Middle frontal gyrus (tissue), 1 donor: ENCODE measurements at regions not wholly inside any gene's neighbourhood (a gene's known extent, or its start where the extent isn't known, plus 50 kb on each side); places are given as distances from the start of the nearest gene placed in this dataset.
"Not testable (repeated sequence)": the region's sequence is repeated elsewhere in the genome, so short reads cannot be mapped to it uniquely, and the experiment has no call there.

Experiments
- DNase-seq: peaks from one replicate; pipeline ENCODE4 v3.0.0-alpha.2; 2015; ENCODE audit warnings: low spot score; ENCODE audit errors: extremely low spot score

DNA sequence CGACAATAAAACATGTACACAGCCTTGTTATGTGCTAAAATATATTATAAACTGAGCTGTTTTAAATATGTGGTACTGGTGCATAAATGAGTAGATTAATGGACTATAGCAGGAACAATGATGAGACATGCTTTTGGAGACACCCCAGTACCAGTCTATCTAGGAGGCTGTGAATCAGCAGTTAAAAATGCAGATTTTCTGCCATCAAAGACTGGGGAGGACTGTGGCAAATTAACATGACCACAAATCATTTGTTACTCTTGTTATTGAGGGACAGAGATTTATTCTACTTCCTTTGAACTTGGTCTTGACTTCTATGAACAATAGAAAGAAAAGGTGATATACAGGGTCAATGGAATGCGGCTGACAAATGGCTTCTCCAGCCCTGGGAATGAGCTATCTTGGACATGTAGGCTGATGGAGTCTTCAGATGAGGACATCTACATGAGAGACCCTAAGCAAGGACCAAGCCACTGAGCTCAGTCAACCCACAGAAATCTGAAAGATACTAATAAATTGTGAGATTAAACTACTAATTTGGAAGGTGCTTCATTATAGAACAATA lies 551.7 kb upstream of the GJE1 start:
- no peak for DNase-seq

DNA sequence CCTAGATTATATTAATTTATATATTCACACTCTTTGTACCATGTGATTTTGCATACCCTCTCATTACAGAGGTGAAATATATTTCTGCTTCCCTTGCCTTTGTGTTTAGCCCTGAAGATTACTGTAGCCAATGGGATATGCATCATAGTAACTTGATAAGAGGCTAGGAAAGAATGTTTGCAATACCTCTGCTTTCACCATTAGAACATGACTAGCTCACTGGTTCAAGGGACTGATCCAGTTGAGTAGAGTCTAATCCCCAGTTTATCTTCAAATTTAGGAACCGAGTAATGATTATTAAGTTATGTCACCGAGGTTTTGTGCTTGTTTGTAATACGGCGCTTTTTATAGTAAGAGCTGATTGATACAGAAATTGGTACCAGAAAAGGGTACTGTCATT lies 552.6 kb upstream of the GJE1 start:
- no peak for DNase-seq

DNA sequence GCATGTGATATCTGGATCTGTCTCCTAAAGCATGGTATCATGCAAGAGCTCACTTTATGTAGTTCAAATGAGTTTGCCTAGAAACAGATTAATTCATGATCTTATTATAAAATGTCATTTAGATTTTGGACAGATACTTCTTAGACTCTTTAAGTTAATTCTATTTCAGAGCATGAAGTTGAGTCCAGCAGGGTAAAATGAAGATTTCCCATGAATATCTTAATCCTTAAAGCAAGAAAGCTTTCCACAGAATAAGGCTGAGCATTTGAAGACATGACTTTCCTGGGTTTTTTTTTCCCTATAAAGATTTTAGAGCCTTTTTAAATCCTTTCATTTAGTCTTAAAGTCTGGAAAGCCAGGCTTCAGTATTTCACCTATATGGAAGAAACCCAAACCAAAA lies 556.0 kb upstream of the GJE1 start:
- DNase-seq = no peak

DNA sequence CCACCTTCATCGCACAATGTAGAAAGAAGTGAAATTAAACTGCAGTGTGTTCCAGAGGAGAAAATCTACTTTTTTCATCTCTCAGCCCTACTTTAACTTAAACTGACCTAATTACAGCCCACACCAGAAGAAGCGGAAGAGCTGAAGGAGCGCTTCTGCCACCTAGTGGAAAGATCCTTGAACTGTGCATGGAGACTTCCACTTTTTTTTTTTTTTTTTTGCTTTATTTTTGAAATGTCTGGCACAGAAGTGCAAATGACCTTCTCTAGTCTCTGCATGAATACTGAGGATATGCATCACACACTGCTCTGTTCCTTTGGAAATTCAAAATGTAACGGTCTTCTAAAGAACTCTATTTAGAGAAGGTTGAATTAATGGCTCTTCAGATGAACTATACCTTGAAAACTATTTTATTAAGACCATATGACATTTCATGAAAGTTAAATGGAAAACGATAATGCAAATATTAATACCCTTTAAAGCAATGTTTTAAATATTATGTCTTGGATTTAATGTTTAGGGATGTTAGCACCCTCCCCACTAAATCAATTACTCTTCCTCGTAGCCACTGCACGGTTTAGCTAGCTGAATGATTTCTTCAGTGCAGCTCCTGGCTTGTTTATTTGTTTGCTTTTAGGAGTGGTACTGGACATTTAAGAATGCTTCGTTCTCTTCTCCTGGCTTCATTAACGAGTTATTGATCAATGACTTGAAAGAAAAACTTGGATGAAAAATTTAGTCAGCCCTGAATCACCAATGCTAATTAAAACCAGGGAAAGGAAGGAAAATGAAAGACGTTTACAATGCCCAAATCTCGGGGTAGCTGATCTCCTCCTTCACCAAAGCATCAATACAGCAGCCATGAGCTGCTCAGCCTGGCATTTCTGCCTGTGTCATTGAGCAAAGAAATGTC lies 569.6 kb upstream of the GJE1 start:
- peak; percentile 53 for DNase-seq

DNA sequence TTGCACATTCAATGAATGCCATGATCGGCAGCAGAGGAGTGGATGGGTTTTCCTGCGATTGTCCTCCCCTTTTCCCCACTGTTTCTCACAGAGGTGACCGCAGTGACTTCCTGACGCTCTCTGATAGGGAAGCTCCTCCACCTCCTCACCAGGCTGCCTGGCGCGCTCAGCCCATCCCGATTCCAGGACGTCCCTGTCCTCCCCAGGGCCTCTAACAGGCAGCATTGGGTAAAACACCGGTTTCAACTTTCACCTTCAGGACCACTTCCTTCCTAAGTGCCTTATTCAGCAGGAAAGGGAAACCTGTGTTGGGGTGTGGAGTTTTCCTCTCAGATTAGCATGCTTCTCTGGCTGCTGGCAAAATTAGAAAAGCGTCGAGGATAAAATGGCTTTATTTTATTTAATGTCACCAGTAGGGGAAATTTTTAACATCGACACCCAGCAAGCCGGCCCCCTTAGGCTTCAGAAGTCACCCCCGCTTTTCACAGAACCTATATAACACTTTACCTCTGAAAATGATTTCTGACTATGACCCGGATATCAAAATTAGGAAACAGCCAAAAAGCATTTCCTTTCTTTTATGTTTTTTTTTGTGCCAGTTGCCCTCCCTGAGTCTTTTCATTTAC lies 570.4 kb upstream of the GJE1 start:
- DNase-seq = no peak

DNA sequence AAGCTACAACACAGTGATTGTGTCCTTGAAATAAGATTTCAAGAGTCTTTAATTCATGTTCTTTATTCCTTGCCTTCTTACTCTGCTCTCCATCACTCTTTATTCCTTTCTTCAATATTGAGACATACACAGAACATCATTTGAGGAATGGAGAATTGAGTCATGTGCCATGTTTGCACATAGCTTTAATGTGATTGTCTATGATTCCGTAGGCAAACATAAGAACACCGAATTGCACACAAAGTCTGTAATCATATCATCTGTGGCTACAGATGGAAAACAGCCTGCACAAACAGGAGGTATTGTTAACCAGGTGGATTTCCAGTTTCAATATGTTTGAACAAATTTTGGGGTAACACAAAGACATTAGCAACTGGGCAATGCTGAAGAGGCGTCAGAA lies 571.6 kb upstream of the GJE1 start:
- DNase-seq = no peak

DNA sequence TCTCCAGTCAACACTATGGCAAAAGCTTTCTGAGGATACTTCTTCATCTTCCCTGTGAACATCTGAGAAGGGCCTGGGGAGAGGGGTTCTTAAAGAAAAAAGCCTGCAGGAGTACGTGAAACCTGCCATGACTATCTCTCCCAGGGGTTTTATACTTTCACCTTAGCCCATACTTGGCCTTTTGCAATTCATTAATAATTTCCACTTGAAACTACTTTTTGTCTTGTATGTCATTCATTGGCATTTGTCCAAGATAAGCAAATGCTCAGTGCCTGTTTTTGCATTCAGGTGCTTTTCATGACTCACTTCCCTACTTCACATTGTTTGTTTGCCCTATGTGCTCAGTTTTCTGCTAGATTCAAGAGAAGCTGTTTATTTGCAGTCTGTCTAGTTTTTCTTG lies 580.3 kb upstream of the GJE1 start:
- DNase-seq = no peak

DNA sequence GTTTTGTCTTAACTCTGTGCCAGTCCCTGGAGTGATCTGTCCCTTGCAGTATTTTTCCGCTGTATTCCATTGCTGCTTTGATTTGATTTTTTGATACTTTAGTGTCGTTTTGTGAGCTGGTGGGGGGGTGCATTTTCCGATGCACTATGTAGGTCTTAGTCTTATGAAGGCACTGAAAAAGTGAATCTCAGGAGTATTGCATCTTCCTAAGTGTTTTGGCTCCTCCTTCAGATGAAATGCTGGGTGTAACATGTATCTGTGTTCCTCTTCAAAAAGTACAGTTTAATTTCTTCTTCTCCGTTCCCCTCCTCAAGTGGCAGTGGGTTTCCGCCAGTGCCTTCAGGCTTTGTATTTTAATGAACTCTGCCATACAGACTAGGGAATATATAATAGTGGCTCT lies 580.7 kb upstream of the GJE1 start:
- no peak for DNase-seq

DNA sequence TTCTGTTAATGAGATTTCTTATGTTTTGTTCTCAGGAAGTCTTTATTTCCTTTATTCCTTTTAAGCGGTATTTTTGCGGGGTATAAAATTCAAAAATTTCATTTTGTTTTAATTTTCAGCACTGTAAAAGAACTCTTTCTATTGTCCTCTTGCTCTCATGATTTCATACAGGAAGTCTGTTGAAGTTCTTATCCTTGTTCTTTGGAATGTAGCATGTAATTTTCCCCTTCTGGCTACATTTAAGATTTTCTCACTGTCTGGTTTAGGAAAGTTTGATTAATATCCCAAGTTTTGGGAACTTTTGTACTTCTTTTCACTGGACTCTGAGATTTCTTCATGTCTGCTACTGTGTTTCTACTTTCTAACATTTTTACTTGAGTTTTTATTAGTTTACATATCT lies 581.4 kb upstream of the GJE1 start:
- no peak for DNase-seq

DNA sequence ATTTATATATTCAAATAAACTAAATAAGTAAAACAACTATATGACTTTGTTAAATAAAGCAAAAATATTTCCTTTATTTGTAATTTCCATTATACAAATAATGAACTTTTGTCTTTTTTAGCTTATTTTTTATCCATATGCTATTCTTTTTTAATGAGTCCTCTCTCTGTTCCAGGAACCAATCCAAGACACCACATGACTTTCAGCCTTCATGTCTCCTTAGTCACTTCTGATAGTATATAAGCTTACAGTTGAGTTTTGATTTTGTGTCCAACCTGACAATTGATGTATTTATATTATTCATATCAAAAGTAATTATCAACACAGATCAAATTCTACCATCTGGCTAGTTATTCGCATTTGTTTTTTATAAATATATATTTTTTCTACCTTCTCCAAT lies 582.3 kb upstream of the GJE1 start:
- DNase-seq = no peak

DNA sequence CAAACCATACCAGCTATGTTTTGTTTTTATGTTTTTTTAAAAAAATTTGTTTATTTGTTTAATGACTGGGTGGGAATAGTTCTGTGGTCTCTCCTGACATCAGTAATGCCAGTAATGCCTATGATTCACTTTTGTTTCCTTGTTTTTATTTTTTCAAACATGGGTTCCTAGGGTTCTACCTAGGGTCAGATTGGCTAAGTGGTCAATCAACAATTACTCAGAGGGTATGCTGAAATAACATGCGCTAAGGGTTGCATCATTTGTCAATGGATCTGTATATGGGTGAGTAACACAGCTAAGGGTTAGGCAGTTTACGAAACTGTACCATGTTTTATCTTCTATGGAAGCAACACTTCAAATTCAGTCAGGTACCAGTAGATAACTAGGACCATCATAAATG lies 583.8 kb upstream of the GJE1 start:
- no peak for DNase-seq

DNA sequence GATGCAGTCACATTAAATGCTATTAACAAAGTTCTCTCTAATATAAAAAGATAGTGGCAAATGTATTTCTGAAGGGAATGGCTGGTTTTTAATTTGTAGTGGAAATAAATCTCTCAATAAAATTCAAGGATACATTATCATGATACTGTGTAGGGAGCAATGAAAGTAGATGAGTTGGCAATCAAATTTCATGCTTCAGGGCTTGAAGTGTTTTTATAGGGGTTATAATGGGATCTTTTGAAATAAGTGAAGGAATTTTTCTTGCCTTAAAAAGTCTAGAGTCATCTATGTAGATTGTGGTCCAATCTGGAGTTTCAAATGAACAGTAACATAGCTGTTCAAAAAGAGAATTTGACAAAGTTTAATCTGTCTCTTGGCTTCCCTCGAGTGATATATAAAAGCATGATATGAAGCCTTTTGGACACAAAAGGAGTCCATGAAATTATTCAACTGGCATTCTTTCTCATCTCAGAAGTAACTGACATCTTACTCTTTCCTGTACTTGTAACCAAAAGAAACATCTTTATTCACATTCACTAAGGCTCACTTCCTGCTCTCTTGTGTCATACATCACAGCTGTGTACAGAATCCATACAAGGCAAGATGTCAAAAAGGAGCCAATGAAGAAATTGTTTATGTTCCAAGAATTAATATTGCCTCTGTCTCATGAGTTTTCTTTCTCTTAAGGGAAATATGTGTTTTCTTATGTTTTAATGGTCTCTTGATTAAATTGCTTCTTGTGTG lies 591.0 kb upstream of the GJE1 start:
- no peak for DNase-seq

DNA sequence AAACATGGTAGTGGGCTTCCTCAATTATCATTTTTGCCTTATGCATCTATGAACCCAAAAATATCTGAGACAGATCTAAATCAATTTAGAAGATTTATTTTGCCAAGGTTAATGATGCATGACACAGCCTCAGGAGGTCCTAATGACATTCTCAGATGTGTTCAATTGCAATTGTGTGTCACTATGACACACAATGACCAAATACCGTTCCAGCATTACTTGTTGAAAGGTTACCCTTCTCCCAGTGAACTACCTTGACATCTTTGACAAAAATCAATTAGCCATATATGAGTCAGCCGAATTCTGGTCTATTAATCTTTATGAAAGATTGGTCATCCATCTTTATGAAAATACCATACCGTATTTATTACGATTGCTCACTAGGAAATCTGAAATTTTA lies 592.5 kb upstream of the GJE1 start:
- no peak for DNase-seq

DNA sequence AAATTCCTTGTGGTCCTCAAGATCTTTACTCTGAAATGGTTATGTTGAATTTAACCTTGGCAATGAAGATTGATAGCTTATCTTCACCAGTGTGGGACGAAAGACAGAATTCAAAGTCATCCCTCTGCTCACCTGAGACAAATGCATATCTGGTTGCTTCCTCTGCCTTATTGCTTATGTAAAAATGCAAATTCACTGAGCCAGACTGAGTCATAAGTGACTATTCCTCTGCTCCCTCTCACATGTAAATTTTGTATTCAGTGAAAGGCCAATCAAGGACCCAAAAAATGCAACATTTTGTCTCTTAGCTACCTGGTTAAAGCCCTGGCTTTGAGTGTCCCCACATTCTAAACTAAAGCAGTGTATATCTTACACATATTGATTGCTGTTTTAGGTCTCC lies 593.1 kb upstream of the GJE1 start:
- no peak for DNase-seq

DNA sequence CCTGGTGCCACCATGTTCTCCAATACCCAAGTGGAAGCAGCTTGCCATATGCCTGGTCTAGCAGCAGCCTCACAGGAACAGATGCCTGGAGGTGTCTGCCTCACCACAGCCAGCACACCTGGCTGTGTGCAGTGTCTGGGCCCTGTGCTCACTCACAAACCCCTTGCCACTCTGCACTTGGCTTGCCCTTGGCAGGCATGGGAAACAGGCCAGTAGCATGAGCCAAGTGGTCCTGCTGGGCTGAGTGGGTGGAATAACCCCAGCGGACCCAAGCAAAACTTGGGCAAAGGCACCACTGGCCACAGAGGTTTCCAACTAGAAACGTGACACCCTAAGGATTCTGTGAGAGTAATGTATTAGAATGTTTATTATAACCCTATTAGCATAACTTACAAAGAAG lies 600.5 kb upstream of the GJE1 start:
- no peak for DNase-seq

DNA sequence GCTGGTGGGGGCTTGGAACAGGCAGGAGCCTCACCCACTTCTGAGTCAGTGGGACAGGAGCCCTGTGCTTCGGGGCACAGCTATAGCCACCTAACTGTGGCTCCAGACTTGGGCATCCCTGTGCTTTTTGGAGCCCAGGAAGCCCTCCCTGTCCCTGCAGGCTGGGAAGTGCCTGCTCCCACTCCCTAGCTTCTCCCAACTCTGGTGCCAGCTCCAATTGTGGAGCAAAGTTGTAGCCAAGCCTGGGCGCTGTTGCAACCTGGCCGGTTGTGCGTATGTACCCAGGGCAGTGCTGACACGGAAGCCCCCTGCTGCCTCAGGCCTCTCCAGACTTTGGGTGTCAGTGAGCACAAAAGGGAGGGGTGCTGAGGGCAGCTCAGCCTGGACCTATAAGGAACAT lies 601.7 kb upstream of the GJE1 start:
- DNase-seq = no peak

DNA sequence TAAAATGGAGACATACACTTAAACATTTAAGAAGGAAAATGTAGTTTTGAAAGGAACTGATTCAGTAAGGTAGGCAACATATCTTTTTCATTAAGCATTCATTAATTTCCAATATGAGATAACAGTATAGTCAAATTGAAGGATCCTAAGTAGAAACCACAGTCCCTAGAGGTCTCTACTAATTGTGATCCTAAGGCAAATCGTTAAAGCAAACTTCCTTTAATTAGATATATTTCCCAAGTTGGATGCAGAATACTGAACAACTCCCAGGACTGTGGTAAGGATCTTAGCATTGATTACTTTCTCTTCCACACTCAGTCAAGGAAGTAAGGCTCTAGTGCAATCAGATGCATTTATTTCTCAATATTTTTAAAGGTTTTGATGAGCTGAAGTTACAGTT lies 604.1 kb upstream of the GJE1 start:
- DNase-seq = no peak

DNA sequence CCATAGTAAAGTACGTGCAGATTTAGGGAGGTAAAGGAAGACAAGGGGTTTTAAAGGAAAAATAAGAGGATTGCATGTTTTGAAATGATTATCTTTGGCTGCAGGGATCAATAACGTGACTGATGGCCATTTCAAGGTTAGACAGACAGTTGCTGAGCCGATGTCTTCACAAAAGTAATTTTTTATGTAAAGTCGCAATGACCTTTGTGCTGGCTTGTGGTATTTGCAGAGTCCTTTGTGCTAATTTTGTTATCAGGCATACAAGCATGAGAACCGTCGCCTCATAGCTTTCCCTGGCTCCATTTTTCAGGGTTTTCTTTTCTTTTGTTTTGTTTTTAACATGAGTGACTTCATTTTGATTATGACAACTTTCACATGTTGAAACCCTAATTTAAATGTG lies 605.7 kb upstream of the GJE1 start:
- no peak for DNase-seq

DNA sequence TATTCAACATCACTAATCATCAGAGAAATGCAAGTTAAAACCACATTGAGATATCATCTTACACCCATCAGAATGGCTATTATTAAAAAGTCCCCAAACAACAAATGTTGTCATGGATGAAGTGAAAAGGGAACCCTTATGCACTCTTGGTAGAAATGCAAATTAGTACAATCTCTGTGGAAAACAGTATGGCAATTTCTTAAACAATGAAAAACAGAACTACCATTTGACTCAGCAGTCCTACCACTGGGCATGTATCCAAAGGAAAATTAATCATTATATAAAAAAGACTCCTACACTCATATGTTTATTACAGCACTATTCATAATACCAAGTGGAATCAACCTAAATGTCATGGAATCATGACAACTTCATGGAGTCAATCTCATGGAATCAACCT lies 611.3 kb upstream of the GJE1 start:
- DNase-seq = no peak

DNA sequence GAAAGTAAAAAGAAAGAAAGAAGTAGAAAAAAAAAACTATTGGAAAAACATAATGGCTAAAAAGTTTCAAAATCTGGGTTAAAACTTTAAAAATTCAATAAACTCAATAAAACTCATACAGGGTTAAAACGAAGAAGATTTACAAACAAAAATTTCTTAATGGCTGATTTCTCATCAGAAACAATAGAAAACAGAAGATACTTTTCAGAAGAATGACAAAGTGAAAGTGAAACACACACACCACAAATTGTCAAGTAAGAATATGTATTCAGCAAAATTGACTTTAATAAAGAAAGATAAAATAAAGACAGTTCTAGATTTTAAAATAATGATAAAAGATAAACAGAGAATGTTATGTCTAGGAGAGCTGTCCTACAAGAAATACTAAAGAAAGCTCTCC lies 618.9 kb upstream of the GJE1 start:
- no peak for DNase-seq

DNA sequence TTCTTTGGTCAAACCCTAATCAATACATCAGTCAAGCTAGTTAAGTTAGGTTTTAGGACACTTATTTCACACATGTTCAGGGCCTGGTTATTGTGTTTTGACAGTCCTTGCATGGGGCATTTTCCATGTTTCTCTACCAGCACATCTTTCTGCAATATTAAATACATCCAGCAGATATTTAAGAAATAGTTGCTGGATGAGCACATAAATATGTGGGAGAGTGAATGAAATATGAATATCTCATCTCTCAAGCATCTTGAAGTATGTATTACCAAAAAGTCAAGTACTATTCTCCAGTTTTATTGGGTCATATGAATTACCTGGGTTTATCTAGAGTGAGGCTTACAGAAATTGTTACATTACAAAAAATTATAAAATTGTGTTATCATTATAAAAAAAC lies 621.9 kb upstream of the GJE1 start:
- no peak for DNase-seq

DNA sequence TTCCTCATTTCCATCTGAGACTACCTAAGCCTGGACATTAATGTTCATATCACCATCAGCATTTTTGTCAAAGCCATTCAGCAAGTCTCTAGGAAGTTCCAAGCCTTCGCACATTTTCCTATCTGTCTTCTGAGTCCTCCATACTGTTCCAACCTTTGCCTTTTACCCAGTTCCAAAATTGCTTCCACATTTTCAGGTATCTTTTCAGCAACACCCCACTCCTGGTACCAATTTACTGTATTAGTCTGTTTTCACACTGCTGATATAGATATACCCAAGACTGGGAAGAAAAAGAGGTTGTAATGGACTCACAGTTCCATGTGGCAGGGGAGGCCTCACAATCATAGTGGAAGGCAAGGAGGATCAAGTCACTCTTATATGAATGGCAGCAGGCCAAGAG lies 626.7 kb upstream of the GJE1 start:
- DNase-seq = not testable (repeated sequence)
